ENCODE measurements at regions not wholly inside any gene's neighbourhood (a gene's known extent, or its start where the extent isn't known, plus 50 kb on each side); places are given as distances from the start of the nearest gene placed in this dataset.

DNA sequence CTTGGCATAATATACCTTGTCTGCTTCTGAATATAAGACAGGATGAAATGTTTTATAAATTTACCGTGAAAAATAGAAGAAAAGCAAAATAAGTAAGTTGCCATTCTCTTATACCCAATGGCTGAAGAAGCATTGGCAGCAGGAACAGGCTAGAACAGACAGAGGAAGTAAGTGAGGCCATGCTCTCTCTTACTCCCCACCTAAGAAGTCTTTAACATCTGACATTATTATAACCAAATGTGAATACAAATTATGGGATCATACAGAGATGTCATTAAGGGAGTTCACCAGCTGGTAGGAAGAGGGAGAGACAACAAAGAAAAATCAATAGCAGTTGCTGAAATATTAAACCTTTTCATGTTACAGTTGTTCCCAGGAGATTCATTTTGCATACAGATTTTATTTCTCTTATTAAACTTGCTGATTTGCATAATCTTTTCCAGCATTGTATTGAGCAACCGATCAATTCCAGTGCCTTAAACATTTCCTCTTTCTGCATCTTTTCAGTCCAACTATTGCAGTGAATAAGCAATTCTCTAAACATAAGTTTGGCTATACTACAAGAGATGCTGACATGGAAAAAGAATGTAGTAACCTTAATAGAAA is 270.6 kb downstream of the SLC6A15 start (continued):
- TF ChIP-seq KDM4A (IDR thresholded peaks at IDR 0.05; ENCODE audit: low read depth, low read length, severe bottlenecking): no peak
- TF ChIP-seq CHD2 (IDR thresholded peaks at IDR 0.05; ENCODE audit: low read length): no peak
- TF ChIP-seq ASH2L (IDR thresholded peaks at IDR 0.05; ENCODE audit: low read length): no peak

Measured in H1 (cell line).